ENCODE measurements at regions not wholly inside any gene's neighbourhood (a gene's known extent, or its start where the extent isn't known, plus 50 kb on each side); places are given as distances from the start of the nearest gene placed in this dataset.

DNA sequence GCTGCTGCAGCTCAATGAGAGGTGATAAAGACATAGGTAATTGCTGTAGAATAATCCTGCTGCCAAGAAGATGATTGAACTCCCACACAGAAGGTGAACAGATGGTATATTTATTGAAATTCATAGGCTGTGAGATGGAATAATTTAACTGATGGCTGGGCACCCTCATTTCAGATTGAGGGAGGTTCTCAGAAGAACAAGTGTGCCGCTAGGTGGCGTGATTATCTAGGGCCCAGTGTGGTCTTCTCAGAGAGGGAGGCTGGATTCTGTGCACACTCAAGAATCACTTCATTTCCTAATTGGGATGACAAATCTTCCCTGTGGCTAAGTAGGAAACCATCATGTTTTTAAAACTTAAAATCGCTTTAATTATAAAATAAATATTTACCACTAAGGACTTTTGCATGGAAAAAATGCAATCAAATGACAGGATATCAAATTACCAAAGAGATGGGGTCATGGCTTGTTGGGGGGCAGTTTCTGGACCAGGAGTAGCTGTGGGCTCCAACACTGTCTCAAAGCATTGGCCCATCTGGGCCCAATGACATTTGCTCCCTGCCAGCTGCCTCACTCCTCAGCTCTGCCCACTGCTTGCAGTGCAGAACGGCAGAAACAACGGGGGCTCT lies 132.3 kb downstream of the SNAPC1 start:
- peak; percentile 59 for DNase-seq

DNA sequence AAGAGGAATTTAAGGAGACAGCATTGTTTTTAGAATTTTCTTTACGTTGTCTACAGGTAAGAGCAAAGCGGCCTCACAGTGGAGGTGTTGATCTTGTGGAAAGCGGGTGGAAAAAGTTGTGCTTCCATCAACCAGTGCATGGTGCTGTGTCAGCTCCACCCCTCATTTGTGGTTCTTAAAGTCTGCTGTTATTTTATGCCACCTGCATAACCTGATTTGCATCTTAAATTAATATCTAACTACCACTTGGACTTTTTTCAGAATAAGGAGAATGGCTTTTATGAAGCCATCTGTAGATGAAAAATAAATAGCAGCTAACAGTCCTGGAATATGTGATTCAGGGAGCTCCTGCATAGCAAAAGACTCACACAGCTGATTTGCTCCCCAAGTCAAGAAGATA lies 135.1 kb downstream of the SNAPC1 start:
- no peak for DNase-seq

DNA sequence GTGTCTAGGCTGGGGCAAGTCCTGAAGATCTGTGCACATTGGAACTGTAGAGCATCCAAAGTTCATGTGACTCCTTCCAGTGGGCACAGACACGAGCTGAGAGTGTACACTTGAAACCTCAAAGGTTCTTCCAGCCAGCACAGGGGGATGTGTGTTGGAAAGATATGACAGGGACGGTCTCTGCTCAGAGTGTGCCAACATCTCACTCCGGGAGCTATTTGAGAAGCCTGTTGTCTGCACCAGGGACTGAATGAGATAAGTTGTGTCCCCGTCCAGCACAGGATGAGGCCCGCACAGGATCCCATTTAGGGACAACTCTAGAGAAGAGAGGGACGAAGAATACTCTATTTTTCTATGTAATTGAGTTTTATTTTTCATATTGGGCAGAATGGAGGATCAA lies 136.3 kb downstream of the SNAPC1 start:
- DNase-seq: no peak

DNA sequence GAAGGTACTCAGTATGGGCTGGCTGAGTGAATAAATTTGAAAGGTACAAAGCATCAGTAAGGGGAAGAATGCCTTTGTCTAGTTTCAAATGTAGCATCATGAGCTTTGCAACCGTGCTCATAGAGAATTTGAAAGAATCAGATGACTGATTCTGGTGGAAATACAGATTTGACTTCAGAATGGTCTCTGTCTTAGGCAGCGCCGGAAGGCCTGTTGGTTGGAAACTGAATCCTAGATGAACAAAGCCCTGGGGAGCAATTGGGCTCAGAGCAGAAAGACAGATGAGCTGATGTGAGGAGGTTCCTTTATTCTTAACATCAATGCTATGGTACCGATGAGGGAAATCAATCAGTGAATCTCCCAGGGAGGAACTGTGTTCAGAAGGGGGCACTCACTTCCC lies 137.3 kb downstream of the SNAPC1 start:
- no peak for DNase-seq

DNA sequence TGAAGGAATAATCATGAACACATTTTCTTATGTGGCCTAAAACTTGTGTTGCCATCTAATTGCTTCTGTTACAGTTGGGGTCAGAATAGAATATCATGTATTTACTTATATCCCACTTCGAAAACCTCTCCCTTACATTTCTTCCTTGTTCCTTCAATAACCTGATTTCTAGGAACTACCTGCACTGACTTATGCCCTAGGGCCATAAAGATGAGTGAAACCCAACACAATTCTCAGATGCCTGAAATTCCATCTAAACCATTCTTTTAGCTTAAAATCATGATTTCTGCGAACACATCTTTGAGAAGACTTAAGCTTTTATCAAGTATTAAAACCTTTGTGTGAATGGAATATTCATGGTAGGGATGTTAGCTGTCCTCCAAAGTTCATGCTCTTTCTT lies 142.7 kb downstream of the SNAPC1 start:
- no peak for DNase-seq

DNA sequence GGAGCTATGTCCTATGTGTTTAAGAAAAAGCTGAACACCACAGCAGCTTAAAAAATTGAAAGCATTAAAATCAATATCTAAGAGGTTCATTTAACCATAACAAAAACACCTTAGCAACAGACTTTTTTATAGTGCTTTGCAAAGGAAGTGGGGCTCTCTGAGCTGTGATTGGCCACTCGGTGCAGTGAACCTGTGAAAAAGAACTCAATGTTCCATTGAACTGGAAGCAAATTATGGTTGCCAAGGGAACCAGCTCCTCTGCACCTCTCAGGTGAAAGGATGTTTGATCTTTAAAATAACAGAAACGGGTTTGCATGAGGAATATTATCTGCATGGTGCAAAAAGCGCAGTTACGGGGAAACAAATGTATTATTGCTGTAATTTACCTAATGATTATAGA lies 149.4 kb downstream of the SNAPC1 start:
- DNase-seq: no peak

DNA sequence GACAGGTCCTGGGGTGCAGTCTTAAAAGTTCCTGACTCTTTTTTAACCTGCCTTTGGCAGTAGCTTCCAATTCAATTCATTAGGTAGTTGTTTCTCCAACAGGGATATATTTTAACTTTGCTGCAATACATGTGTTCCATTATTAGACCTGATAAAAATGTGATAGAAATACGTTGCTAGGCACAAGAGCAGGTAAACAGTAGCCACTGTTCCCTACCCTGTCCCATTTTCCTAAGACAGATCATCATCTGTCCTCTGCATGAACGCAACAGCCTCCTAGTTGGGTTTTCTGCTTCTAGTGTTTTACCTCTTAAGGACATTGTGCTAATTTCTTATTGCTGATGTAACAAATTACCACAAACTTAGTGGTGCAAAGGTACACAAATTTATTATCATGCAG lies 156.8 kb downstream of the SNAPC1 start:
- DNase-seq: no peak

DNA sequence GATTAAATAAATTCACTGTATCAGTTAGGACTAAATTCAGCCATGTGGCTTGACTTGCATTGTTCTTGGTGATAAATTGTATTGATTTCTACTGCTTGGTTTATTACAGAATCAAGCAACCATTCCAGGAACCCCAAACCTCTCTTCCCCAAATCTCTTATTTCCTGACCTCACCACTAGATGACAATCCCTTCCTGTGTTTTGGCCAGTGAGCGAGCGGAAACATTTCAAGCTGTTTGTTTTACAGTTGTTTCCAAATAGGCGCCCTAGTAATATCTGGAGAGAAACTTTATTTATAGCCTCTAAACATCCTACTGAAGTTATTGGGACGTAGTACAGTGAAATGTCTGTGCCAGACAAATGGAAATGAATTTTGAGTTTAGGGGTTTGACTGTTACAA lies 161.1 kb downstream of the SNAPC1 start:
- peak; percentile 34 for DNase-seq

DNA sequence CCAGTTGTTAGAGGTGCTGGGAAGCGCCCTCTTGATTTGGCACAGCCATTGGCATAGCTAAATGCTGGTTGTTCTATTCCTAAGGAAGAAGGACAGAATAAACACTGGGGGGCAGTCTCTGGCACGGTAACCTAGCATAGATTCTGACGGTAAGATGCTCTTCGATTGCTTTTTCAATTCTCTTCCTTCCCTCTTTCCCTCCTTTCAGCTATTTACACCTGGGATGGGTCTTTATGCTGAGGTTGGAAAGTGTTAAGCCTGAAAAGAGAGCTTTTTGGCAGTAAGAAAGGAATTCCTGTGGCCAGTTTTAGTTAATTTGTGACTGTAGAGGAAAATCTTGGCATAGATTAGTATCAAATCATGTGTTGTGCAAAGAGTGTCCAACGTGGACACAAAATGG lies 162.8 kb downstream of the SNAPC1 start:
- DNase-seq: peak; percentile 26

DNA sequence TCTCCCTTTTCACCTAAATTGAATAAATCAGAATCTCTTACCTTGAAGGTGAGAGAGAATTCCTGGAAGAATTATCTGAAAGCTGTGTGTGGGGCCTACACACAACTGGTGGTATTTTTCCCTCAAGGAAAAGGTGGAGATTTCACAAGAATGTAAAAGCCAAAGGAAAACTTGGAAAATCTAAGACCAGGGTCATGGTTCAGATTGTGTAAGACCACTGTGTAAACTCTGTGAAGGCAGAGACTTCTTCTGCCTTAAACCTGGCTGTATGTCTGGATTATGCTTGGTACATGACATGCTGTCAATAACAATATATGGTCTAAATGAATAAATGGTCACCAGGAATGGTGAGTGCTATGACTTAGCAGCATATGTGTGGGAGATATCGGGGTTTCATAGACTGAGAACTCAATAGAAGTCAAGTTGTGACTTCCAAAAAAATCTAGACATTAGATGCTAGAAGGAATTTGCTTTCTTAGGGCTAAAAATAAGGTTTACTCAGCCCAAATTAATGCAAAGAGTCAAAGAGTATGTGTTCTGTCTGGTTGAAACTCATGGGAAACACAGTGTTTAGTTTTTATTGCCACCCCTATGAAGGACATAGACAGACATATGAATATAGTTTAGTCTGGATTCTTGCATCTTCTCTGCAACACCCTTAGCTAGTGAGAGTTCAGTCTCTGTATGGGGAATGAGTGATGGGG lies 163.7 kb downstream of the SNAPC1 start:
- DNase-seq: peak; percentile 57

DNA sequence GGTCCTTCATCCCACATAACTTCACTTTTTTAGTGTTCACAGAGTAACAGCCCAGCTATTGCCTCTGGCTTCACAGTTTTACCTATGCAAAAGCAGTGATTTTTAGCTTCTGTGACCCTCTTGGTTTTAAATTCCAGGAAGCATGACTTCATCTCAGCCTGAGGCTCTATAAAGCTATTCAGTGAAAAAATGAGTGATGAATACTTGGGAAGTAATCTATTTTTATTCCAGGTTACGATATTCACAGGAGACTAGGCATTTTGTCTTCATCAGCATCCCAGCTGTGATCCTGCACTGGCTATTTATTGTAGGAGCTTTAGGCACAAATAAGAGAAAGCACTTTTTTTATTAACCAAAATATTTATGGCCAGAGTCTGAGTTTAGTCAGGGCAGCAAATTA lies 164.8 kb downstream of the SNAPC1 start:
- peak; percentile 66 for DNase-seq

DNA sequence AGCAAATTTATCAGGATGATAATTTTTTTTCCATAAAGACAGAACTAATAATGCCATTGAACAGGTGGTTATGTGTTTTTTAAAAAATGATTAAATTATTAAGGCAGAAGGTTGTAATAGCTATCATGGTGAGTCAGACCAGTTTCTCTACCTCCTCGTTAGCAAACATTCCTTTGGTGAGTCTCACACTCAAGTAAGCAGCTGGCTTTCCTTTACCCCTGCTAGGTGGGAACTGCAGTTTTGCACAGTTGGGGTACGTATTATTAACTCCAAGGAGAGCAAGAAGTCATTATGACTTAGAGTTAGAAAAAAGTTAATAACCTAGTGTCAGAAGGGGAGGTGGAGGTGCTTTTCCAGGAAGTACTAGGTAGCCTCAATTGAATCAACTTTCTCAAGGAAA lies 165.3 kb downstream of the SNAPC1 start:
- DNase-seq: peak; percentile 68

DNA sequence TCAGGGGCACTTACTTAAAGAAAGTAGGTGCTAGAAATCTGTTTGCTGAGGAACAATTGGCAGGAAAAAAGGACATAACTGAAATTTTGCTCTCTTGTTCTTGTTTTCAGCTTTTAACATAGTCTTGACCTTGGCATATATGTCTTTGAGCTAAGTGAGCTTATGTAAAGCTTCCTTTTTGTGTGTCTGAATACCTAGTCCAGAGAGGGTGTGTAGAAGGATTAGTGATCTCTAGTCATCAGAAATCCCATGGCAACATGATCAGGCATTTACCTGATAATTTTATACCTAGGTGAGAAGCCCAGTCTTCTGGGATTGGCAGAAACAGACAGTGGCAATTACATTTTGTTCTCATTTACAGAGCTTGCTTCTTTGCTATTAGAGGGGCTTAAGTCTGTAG lies 166.1 kb downstream of the SNAPC1 start:
- DNase-seq: no peak

DNA sequence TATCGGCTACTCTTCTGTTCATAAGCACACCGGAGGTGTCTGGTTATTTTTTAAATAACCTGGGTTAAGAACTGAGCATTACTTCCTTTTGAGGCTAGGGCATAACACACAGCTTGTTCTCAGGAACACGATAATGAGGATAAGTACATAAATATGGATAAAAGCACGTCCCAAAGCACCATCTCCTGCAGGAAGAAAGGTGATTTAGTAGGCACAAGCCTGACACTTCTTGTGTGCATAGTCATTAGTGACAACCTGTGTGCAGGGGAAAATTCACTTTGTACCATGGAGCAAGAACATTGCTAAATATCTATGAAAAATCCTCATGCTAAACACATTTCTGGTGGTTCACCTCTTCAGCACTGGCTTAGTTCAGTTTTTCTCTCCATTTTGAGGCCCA lies 166.5 kb downstream of the SNAPC1 start:
- no peak for DNase-seq

DNA sequence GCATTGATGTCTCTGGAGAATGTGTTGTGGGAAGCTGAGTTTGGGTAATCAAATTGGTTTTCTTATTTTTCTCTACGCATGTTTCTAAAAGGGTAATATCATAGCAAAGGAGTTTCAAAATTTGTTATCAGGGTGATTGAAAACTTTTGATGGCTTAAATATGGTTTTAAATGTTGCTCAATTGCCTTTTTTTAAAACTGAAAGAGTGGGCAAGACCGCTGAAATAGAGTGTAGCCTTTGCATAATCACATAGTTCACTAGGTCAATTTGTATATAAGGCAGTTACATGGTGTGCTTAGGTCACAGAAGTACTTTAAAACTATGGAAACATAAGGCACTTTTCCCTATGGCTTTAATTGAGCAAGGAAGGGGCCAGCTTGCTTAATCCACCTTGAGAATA lies 167.4 kb downstream of the SNAPC1 start:
- no peak for DNase-seq

DNA sequence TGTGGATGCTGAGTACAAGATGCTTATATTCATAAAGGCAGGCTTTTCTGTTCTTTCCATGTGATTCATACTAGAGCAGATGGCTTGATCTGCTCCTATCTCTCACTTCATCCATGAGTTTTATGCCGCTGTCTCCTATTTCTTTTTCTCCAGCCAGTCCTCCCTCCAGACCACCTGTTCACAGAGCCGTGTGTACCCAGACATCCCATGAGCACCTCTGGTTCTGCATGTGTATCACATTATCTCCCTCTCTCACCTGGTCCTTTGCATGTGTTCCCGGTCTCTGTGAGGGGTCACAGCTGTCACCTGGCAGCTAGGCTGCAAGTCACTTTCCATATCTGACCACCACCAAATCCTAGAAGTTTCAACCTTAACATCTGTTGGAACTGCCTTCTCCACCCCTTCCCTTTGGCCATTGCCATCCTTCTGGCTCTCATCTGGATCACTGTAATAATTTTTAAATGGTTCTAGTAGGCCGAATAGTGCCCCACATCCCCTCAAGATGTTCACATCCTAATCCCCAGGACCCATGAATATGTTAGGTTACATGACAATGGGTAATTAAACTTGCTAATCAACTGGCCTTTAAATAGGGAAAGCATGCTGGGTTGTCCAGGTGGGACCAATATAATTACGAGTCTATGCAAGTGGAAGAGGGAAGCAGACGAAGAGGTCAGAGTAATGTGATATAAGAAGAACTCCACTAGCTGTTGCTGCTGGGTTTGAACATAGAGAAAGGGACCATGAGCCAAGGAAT lies 168.1 kb downstream of the SNAPC1 start:
- no peak for DNase-seq

DNA sequence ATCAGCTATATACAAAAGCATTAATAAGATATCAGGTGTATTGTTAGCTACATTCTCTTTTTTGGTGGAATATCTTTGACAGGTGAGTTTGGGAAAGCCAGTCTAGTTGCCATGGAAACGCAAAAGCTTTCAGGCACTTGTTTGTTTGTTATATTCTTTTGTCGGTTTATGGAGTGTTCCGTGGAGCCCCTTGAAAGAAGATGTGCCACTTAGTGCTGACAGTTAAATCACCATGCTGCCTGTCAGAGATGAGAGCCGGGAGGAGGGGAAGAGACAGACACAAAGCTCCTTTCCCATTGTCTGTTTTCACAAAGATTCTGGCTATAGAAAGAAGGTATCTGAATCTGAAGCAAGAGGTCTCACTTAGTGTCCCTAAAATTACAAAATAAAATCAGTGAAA lies 170.8 kb downstream of the SNAPC1 start:
- no peak for DNase-seq

DNA sequence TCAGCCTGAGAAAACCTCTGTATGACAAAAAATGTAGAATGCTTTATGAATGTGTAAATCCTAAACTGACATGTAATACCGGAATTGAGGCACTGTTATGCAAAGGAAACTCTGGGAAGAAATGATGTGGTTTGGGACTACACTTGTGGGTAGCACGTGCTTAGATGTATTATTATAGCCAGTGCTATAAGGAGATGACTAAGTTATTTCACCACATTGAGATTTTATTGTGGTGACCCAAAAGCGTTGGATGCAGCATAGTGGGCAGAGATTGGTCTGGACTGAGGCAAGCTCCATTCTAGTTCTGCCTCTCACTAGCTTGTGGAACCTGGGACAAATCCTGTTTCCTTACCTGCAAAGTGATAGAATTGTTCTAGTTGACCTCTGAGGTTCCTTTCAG lies 172.2 kb downstream of the SNAPC1 start:
- peak; percentile 92 for DNase-seq

DNA sequence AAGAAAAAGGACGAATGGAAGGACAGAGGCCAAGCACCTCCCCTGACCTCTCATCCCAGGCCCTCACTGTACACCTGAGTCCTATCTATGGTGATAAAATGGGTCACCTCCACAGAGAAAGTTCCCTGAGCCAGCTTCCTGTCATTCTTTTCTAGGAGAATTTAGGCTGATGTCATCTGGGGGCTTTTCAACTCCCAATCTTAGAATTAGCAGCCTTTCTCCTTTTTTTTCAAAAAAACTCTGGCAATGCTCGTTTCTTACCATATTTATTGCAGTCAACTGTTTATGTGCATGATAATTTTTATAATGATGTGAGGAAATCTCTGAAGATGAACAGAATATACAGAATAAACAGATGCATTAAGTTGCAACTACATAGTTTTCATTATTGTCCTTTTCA lies 177.6 kb downstream of the SNAPC1 start:
- DNase-seq: no peak

DNA sequence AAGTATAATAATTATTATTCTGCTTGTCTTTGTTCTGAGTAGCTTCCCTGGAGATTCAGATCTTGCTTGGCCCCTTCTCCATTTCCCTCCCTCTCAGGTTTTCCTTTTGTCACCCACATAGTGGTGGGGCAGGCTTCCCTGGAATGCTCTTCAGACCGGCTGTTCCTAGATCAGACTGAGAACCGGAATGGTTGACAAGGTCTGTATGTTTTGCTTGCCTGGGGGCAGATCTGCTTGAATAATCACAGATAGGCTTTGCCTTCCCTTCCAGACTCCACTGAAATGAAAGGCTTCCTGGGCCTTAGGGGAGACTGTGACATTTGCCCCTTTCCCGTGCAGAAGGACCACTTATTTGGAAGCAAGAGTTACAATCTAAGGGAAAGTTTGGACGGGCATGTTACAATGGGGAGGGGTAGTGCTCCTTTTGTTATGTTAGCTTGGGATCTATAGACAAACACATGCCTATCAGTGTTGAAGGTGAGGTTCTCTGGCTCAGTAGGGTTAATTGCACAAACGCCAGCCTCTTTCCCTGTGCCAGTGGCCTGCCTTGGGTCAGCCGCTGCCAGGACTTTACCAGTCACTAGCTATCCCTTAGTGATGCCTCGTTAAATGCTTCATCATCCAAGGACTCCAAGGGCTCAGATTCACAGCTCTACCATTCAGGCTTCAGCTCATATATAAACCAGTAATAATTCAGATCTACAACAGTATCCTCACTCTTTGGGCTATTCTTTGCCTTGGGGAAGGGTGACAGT lies 178.6 kb downstream of the SNAPC1 start:
- DNase-seq: no peak

DNA sequence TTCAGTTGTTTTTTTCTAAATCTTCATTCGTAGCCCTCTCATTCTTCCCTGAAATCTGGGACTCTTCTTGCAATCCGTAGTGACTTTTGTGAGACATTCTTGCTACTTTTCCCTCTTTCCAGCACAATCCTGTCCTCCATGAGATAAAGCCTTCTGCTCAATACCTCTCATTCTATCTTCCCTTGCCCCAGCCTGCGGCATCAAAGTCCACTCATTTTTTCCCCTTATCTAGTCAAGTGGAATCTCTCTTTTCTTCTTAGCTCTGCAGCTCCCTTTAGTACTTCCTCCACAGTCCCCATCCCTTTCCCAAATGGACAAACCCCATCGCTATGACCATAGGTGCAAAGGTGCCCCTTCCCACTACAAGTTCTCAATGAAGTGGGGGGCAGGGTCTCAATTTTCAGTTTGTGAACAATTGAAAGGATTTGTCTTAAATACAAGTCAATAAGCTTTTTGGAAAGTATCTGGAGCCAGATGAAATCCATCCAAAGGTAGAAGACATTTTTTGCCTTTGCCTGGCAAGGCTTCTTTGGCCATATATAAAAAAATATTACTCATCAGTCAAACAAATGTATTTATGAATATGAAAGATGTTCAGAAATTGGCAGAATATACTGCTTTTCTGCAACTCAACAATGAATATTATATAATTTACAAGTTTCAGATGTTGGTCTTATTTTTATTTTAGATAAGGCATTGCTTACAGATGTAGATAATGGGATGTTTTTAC lies 179.4 kb downstream of the SNAPC1 start:
- no peak for DNase-seq

DNA sequence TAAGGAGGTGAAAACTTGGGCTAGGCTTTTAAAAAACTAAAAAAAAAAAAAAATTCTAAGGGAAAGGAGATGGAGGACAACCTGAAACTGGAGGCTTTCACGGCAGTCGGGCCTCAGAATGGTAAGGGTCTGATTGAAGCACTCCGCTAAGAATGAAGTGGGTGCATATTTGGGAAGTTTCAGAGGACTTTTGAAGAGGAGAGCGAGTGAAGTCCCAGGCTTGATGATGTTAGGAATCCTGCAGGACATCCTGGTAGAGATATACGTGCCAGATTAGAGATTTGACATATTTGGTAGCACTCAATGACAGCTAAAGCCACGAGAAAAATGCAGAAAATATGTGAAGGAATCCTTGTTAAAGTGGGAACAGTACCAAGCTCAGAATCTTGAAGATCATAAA lies 186.2 kb downstream of the SNAPC1 start:
- DNase-seq: no peak

DNA sequence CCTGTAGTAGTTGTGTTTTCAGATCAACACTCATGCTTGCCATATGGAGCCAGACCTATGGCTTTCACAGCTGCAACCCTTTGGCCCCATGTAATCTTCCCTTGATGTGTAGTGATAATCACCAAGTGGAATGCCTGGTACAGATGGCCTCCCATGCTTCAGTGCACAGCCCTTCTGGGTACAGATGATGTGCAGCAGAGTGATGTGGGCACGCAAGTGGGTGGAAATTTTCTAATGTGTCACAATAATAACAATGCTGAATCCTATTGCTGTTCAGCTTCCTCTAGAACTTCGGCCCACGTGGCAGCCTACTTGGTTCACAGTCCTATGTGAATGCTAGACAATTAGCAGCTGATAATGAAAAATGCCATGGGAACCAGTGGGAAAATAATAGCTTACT lies 188.1 kb downstream of the SNAPC1 start:
- no peak for DNase-seq

Measured in fibroblast of skin of right biceps (primary cell).